HG03039 (cell line): ENCODE measurements at regions not wholly inside any gene's neighbourhood (a gene's known extent, or its start where the extent isn't known, plus 50 kb on each side); places are given as distances from the start of the nearest gene placed in this dataset.
"Not testable (repeated sequence)": the region's sequence is repeated elsewhere in the genome, so short reads cannot be mapped to it uniquely, and the experiment has no call there.

Experiments
- ATAC-seq: cut with Tn5 transposase; IDR thresholded peaks from one replicate; pipeline ENCODE4 v1.9.1; 2021; ENCODE audit warnings: mild to moderate bottlenecking, moderate library complexity; ENCODE audit not compliant: unreplicated experiment

GRCh38 chr4:84028340-84028739 is 470.8 kb downstream of the NKX6-1 start:
- no peak for ATAC-seq

- no peak for ATAC-seq
Measured at GRCh38 chr4:84024405-84024804, 474.7 kb downstream of the NKX6-1 start.

- no peak for ATAC-seq
Measured at GRCh38 chr4:84022564-84022963, 476.5 kb downstream of the NKX6-1 start.

GRCh38 chr4:84019626-84020025 is 479.5 kb downstream of the NKX6-1 start:
- no peak for ATAC-seq

GRCh38 chr4:84003046-84003445 is 467.1 kb downstream of the GPAT3 start:
- no peak for ATAC-seq

GRCh38 chr4:84001876-84002569 is 466.1 kb downstream of the GPAT3 start:
- no peak for ATAC-seq

- no peak for ATAC-seq
Measured at GRCh38 chr4:83996254-83996653, 460.3 kb downstream of the GPAT3 start.

- ATAC-seq, result no peak
Measured at GRCh38 chr4:83993774-83994173, 457.9 kb downstream of the GPAT3 start.

- ATAC-seq, result no peak
Measured at GRCh38 chr4:83989835-83990234, 453.9 kb downstream of the GPAT3 start.

GRCh38 chr4:83981156-83981555 is 445.2 kb downstream of the GPAT3 start:
- no peak for ATAC-seq

- ATAC-seq, result no peak
Measured at GRCh38 chr4:83979773-83980172, 443.9 kb downstream of the GPAT3 start.

- no peak for ATAC-seq
Measured at GRCh38 chr4:83974111-83974780, 438.3 kb downstream of the GPAT3 start.

- no peak for ATAC-seq
Measured at GRCh38 chr4:83964996-83965541, 429.2 kb downstream of the GPAT3 start.

- no peak for ATAC-seq
Measured at GRCh38 chr4:83962492-83962891, 426.6 kb downstream of the GPAT3 start.

- ATAC-seq, result no peak
Measured at GRCh38 chr4:83961575-83961974, 425.7 kb downstream of the GPAT3 start.

- ATAC-seq, result no peak
Measured at GRCh38 chr4:83959160-83959559, 423.3 kb downstream of the GPAT3 start.

GRCh38 chr4:83947830-83948193 is 411.9 kb downstream of the GPAT3 start:
- ATAC-seq, result no peak

- no peak for ATAC-seq
Measured at GRCh38 chr4:83947125-83947829, 411.4 kb downstream of the GPAT3 start.

GRCh38 chr4:83943691-83944090 is 407.8 kb downstream of the GPAT3 start:
- not testable (repeated sequence) for ATAC-seq

- ATAC-seq, result no peak
Measured at GRCh38 chr4:83932750-83933391, 397.0 kb downstream of the GPAT3 start.
